IPS-15b (cell line): ENCODE measurements at regions not wholly inside any gene's neighbourhood (a gene's known extent, or its start where the extent isn't known, plus 50 kb on each side); places are given as distances from the start of the nearest gene placed in this dataset.

Source experiments
- H3K27me3 ChIP-seq: one replicate; pipeline ENCODE4 v1.6.1; 2013; ENCODE audit warnings: low read length; ENCODE audit not compliant: control insufficient read depth, insufficient read depth
- H3K36me3 ChIP-seq: one replicate; pipeline ENCODE4 v1.6.1; 2013; ENCODE audit warnings: low read length; ENCODE audit not compliant: control insufficient read depth, insufficient read depth
- H3K4me1 ChIP-seq: one replicate; pipeline ENCODE4 v1.6.1; 2013; ENCODE audit warnings: mild to moderate bottlenecking, low read length; ENCODE audit not compliant: control insufficient read depth, insufficient read depth
- H3K4me3 ChIP-seq: one replicate; pipeline ENCODE4 v1.5.1; 2013; ENCODE audit warnings: low read depth, low read length
- H3K9ac ChIP-seq: one replicate; pipeline ENCODE4 v1.6.1; 2013; ENCODE audit warnings: low read depth, mild to moderate bottlenecking, low read length
- H3K9me3 ChIP-seq: one replicate; pipeline ENCODE4 v1.6.1; 2013; ENCODE audit warnings: mild to moderate bottlenecking, low read length; ENCODE audit not compliant: control insufficient read depth, insufficient read depth

GRCh38 chr11:98566978-98567377, 453.8 kb upstream of the CNTN5 start:
- H3K36me3 ChIP-seq = no peaks in the 10 kb centered on the region
- no peaks in the 10 kb centered on the region for H3K27me3 ChIP-seq
- H3K4me3 ChIP-seq = no peak overlapping the region

DNA sequence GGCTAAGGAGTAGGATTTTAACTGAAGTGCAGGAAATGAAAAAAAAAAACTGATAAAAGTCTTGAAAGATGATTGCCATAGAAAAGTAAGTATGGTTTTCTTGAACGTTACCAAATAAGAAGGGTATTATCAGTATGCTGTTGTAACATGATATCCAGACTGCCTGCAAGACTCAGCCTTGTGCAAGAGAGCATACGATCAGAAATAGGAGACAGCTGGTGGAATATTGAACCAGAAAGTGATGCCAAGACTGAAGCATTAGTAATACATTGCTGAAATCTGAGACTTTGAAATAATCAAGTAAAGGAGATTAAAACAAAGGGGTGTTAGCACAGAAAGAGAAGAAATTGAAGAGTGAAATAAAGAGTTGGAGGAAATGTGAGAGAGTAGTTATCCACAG, 452.7 kb upstream of the CNTN5 start:
- Histone ChIP-seq H3K4me3 (no peak overlapping the region), H3K27me3 (no peaks in the 10 kb centered on the region), H3K9me3 (no peaks in the 10 kb centered on the region)

More at GRCh38 chr11:98566978-98567377, 453.8 kb upstream of the CNTN5 start:
- Histone ChIP-seq H3K4me1 (no peaks in the 10 kb centered on the region), H3K9me3 (no peaks in the 10 kb centered on the region), H3K9ac (no peak overlapping the region)

GRCh38 chr11:98572941-98573340, 447.8 kb upstream of the CNTN5 start:
- Histone ChIP-seq H3K36me3 (no peaks in the 10 kb centered on the region), H3K9me3 (no peaks in the 10 kb centered on the region), H3K4me1 (no peaks in the 10 kb centered on the region), H3K9ac (no peak overlapping the region), H3K27me3 (no peaks in the 10 kb centered on the region), H3K4me3 (no peak overlapping the region)

More for the DNA sequence above, 452.7 kb upstream of the CNTN5 start:
- H3K36me3 ChIP-seq = no peaks in the 10 kb centered on the region
- H3K9ac ChIP-seq = no peak overlapping the region
- H3K4me1 ChIP-seq = no peaks in the 10 kb centered on the region

DNA sequence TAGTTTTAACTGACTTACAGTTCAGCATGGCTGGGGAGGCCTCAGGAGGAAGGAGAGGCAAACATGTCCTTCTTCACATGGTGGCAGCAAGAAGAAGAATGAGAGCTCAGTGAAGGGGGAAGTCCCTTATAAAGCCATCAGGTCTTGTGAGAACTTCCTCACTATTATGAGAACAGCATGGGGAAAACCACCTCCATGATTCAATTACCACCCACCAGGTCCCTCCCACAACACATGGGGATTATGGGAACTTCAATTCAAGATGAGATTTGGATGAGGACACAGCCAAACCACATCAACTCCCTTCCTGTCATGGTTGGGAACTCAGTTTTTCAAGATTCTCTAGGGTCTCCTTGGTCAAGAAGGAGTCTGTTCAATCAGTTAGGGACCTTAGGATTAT, 432.9 kb upstream of the CNTN5 start:
- Histone ChIP-seq H3K9me3 (no peaks in the 10 kb centered on the region), H3K27me3 (no peaks in the 10 kb centered on the region), H3K9ac (no peak overlapping the region), H3K36me3 (no peaks in the 10 kb centered on the region), H3K4me3 (no peak overlapping the region), H3K4me1 (no peaks in the 10 kb centered on the region)

DNA sequence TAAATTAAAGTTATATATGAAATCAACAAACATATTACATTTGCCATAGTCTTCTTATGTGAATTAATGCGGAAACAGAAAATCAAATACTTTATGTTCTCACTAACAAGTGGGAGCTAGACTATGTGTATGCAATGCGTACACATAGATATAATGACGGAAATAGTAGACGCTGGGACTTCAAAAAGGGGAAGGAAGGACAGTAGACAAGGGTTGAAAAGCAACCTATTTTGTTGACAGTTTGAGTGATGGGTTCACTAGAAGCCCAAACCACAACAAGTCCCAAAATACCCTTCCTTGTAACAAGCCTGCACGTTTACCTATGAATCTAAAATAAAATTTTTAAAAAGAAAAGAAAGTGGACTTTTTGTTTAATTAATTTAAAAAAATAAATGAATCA, 430.8 kb upstream of the CNTN5 start:
- no peak overlapping the region for H3K9ac ChIP-seq
- H3K4me3 ChIP-seq = no peak overlapping the region
- no peaks in the 10 kb centered on the region for H3K9me3 ChIP-seq
- no peaks in the 10 kb centered on the region for H3K36me3 ChIP-seq
- H3K27me3 ChIP-seq = no peaks in the 10 kb centered on the region
- H3K4me1 ChIP-seq = no peaks in the 10 kb centered on the region

- Histone ChIP-seq H3K4me1 (no peaks in the 10 kb centered on the region), H3K27me3 (no peaks in the 10 kb centered on the region), H3K9ac (no peak overlapping the region), H3K4me3 (no peak overlapping the region), H3K9me3 (no peaks in the 10 kb centered on the region), H3K36me3 (no peaks in the 10 kb centered on the region)
Observed at GRCh38 chr11:98600103-98600502, 420.6 kb upstream of the CNTN5 start.

DNA sequence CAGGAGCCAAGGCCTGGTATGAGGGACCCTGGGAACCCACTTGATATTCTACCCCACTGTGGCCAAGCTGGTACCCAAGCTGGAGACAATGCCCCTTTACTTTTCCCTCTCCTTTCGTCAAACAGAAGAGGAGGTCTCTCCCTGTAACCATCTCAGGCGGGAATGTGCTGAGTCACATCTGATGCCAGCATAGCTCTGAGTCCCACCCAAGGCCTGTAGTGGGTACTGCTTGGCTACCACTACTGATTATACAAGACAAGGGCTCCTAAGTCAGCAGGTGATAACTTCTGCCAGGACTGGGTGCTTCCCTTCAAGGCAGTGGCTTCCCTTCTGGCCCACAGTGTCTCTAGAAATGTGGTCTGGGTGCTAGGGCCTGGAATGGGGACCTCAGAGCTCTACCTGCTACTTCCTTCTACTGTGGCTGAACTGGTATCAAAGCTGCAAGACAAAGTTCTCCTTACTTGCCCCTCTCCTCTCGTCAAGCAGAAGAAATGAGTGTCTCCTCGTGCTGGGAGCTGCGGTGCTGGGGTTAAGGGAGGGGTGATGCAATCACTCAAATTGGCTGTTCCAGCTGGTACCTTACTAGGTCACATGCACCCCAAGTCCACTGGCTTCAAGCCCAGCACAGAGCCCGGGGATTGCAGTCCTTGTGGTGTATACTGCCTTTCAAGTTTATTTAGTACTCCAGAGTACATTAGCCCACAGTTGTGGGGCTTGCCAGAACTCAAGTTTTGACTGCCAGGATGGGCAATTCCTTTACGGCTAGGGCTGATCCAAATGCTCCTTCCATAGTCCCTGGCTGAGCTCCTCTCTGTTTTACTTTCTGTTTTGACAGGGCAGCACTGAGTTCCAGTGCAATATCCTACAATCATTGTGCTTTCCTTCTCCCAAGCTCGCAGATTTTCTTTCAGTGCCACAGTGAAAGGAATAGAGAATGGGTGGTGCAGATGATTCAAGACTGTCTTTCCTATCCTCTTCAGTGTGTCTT, 419.7 kb upstream of the CNTN5 start:
- Histone ChIP-seq H3K36me3 (no peaks in the 10 kb centered on the region), H3K9ac (no peak overlapping the region), H3K4me3 (no peak overlapping the region), H3K27me3 (no peaks in the 10 kb centered on the region), H3K9me3 (no peaks in the 10 kb centered on the region), H3K4me1 (no peaks in the 10 kb centered on the region)

DNA sequence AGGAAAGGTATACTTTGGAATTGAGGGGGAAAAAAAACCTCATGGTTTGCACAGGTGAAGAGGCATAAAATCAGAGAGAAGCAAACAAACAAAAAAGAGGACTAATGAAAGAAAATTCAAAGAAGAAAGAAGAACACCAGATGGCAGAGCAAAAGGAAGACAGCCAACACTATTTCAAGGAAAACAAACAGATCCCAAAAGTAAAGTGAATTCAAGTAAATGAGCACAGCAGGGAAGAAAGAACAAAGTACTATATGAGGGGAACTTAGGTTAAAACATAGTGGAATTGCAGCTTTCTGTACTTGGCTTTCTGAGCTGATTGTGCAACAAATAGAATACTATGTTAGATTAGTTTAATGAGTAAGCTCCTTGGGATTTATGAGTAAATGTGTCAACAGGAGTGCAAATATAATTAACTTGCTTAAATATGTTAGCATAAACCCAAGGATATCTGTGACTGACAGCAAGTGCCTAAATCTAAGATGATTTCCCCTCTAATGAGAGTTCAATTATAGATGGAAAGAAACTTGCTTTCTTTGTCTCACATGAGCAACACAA, 404.6 kb upstream of the CNTN5 start:
- H3K4me1 ChIP-seq = no peaks in the 10 kb centered on the region
- H3K9me3 ChIP-seq = peaks cover 25% of the 10 kb centered on the region
- H3K36me3 ChIP-seq = no peaks in the 10 kb centered on the region
- no peak overlapping the region for H3K4me3 ChIP-seq
- no peak overlapping the region for H3K9ac ChIP-seq
- no peaks in the 10 kb centered on the region for H3K27me3 ChIP-seq

DNA sequence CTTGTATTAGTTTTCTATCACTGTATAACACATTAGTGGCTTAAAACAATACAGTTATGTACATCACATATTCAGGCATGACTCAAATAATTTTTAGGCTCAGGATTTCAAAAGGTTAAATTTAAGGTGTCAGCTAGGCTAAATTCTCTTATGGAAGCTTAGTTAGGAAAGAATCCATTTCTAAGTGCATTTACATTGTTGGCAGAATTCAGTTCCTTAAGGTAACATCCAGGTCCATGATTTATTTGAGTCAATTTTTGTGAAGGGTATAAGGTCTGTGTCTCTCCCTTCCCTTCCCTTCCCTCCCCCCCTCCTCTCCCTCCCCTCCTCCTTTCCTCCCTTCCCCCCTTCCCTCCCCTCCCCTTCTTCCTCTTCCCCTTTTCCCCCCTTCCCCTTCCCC, 399.0 kb upstream of the CNTN5 start:
- Histone ChIP-seq H3K9ac (no peak overlapping the region), H3K4me1 (no peaks in the 10 kb centered on the region), H3K4me3 (no peak overlapping the region), H3K9me3 (peaks cover 26% of the 10 kb centered on the region), H3K36me3 (no peaks in the 10 kb centered on the region), H3K27me3 (no peaks in the 10 kb centered on the region)

- Histone ChIP-seq H3K4me3 (no peak overlapping the region), H3K27me3 (no peaks in the 10 kb centered on the region), H3K4me1 (no peaks in the 10 kb centered on the region), H3K9me3 (peaks cover 7% of the 10 kb centered on the region), H3K9ac (no peak overlapping the region), H3K36me3 (no peaks in the 10 kb centered on the region)
Observed at GRCh38 chr11:98625526-98625925, 395.2 kb upstream of the CNTN5 start.

DNA sequence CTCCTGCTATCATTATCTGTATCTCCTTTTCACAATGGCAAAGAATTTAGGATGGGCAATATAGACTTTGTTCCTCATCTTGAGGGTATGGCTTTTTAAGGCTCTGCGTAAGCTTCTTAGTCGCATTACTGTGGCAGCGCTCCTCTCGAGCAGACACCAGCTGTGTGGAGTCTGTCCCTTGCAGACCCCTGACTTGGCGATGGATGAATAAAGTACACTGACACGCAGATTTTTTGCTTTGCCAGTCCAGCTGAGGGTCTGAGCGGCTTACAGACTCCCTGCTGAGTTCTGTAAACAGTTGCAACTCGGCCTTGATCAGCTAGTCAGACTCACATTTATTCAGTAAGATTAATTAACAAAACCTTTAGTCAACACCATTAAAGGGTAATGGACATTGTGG, 390.0 kb upstream of the CNTN5 start:
- H3K4me1 ChIP-seq = no peaks in the 10 kb centered on the region
- H3K4me3 ChIP-seq = no peak overlapping the region
- H3K36me3 ChIP-seq = no peaks in the 10 kb centered on the region
- no peaks in the 10 kb centered on the region for H3K9me3 ChIP-seq
- no peak overlapping the region for H3K9ac ChIP-seq
- H3K27me3 ChIP-seq = no peaks in the 10 kb centered on the region

- Histone ChIP-seq H3K9me3 (no peaks in the 10 kb centered on the region), H3K4me3 (no peak overlapping the region), H3K4me1 (no peaks in the 10 kb centered on the region), H3K27me3 (no peaks in the 10 kb centered on the region), H3K9ac (no peak overlapping the region), H3K36me3 (no peaks in the 10 kb centered on the region)
Observed at GRCh38 chr11:98657711-98658110, 363.0 kb upstream of the CNTN5 start.
